Astrocyte of the cerebellum (primary cell): ENCODE measurements at regions not wholly inside any gene's neighbourhood (a gene's known extent, or its start where the extent isn't known, plus 50 kb on each side); places are given as distances from the start of the nearest gene placed in this dataset.
A peak's percentile ranks its signal among the peaks of the same experiment; 100 is the strongest.

Source experiments
- DNase-seq: peaks from one replicate; pipeline ENCODE4 v3.0.0-alpha.2; 2011; ENCODE audit warnings: low read depth
- H3K4me3 ChIP-seq: 2 replicates; pipeline ENCODE4 v1.5.1; 2011; ENCODE audit warnings: mild to moderate bottlenecking, low read depth, low read length, moderate library complexity
- CTCF ChIP-seq: IDR thresholded peaks from 2 replicates; pipeline ENCODE4 v1.5.1; 2012; ENCODE audit warnings: low read length, low read depth, moderate library complexity, mild to moderate bottlenecking; ENCODE audit errors: missing control alignments
- in situ Hi-C: cut with HindIII; loops from 2 replicates; pipeline ENCODE4 v1.10.0; 2017; ENCODE audit warnings: low sequenced_read_pairs

DNA sequence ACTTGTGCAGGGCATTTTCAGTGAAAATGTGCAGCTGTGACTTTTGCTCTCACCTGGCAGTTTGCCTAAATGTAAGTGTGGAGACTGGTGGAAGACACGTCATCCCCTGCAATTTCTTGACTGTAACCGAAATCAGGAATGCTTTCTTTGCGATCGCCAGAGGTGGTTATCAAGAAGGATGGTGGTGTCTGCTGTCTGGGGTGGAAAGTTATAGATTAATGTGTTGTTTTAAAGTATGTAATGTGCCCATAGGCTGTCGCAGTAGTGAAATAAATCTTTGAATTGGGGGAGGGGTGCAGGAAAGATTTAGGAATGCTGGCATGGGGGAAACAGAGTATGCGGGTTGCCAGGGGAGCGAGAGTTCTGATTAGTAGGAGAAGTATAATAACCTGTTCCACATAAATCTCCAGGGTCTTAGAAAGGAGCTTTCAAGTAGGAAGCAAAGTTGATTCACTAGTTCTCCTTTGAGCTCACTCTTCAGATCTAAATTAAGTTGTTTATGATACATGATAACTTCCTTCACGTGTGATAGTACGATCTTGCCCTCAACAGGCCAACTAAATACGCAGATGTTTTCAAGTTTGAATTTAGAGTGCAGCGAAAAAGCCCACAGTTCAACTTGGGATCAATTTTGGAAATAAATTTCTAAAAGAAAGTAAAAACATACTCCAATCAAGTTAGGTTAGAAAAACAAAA, 1520.0 kb upstream of the SLC10A2 start:
- H3K4me3 ChIP-seq: no peak overlapping the region
- in situ Hi-C loops: no loop called here
- DNase-seq: peak; percentile 55

DNA sequence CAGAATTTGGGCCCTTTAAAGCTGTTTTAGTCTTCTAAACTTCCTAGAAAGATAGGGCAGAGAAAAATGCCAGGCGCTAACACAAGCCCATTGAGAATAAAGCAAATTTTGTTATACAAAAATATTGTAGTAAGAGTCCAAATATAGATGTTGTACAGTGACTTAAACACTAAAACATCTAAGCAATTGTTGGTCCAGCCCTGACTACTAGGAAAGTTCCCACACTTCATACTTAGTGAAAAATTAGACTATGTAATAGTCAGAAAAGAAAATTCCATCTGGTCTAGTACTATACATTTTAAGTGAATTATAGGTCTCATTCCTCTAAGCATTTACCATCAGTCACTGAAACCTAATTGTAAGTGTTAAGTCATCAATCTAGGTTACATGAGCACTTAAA, 1518.3 kb upstream of the SLC10A2 start:
- in situ Hi-C loops: no loop called here
- no peak for TF ChIP-seq CTCF
- DNase-seq: no peak

More for the DNA sequence above, 1520.0 kb upstream of the SLC10A2 start:
- TF ChIP-seq CTCF: no peak

DNA sequence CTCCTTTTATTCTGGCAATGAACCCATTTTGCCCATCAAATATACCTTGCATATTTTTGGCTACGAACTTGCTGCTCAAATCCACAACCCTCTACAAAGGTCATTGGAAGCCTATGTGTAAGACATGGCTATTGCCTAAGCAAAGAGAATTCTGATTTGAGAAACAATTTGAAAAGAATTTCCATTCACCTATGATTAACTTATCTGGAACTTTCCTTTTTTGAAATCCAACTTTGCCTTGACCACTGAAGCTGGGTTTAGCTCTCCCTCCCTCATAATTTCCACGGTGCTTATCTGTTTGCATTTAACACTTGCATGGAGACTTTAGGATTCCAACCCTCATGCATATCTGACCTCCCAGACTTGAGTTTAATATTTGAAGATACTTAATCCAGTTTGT, 1514.7 kb upstream of the SLC10A2 start:
- in situ Hi-C loops: no loop called here
- DNase-seq: no peak
- H3K4me3 ChIP-seq: no peak overlapping the region
- TF ChIP-seq CTCF: no peak

More for the DNA sequence above, 1518.3 kb upstream of the SLC10A2 start:
- no peak overlapping the region for H3K4me3 ChIP-seq

GRCh38 chr13:104577071-104577815, 1511.0 kb upstream of the SLC10A2 start:
- TF ChIP-seq CTCF: no peak

DNA sequence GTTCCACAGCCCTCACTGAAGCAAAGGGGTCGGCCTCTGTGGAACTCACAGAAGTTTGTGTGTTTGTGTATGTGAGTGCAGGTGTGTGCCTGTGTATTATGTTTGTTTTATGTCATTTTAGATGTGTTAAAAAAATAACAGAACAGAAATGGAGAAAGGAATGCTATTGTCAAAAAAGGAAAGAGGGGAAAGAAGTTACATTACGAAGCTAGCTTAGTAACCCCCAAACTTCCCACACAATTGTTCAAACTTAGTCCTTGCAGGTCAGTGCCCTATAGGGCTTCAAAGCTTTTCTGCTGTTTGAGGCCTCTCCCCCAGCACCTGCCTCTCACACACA, 1505.6 kb upstream of the SLC10A2 start:
- DNase-seq: no peak
- TF ChIP-seq CTCF: no peak
- H3K4me3 ChIP-seq: no peak overlapping the region
- in situ Hi-C loops: loop anchor here (10.0 kb wide), 1 partner anchor 1943 kb away; no protein-coding TSS in a partner anchor

More at GRCh38 chr13:104577071-104577815, 1511.0 kb upstream of the SLC10A2 start:
- in situ Hi-C loops: loop anchor here (10.0 kb wide), 1 partner anchor 1938 kb away; no protein-coding TSS in a partner anchor
- no peak for DNase-seq
- no peak overlapping the region for H3K4me3 ChIP-seq

GRCh38 chr13:104571161-104571892, 1505.1 kb upstream of the SLC10A2 start:
- peak; percentile 95 for TF ChIP-seq CTCF
- H3K4me3 ChIP-seq: peak overlapping the region; percentile 24
- DNase-seq: peak; percentile 93
- in situ Hi-C loops: loop anchor here (10.0 kb wide), 1 partner anchor 1943 kb away; no protein-coding TSS in a partner anchor
